ENCODE measurements at regions not wholly inside any gene's neighbourhood (a gene's known extent, or its start where the extent isn't known, plus 50 kb on each side); places are given as distances from the start of the nearest gene placed in this dataset.

DNA sequence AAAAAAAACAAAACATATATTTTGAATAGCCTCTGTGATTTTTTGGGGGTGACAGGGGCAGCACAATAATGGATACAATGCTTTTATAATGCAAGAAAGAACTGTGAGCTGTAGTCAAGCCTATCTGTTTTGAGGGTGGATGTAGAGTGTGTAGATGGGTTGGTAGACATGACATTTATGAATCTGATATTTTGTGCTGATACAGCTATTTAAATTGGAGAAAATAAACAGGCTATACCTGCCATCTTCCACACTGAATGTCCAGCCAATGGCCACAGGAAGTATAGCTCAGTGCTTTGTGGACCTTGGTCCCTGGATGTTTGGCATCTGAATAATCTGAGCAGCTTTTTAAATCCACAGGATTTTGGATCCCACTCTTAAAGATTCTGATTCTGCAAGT lies 175.0 kb downstream of the NEDD1 start:
- ChIA-PET CTCF (no interaction called here), POLR2A (interaction anchor here (0.8 kb wide), 1 partner anchor 37 kb away, joined by 3 read pairs; no protein-coding TSS in a partner anchor)
- no peaks in the 10 kb centered on the region for H3K4me1 Mint-ChIP-seq (ENCODE audit: low read depth)
- peaks cover 6% of the 10 kb centered on the region for H3K27me3 Mint-ChIP-seq
- no peak for DNase-seq
- no peaks in the 10 kb centered on the region for H3K36me3 Mint-ChIP-seq (ENCODE audit: low read depth)
- no peak overlapping the region for H3K27ac Mint-ChIP-seq
- no peaks in the 10 kb centered on the region for H3K9me3 Mint-ChIP-seq
- no peak for ATAC-seq
- H3K4me3 Mint-ChIP-seq, result no peak overlapping the region
- intact Hi-C loops (cut with micrococcal nuclease), result no loop called here
- TF ChIP-seq CTCF (IDR thresholded peaks at IDR 0.05), result no peak

GRCh38 chr12:97093187-97093683 lies 186.2 kb downstream of the NEDD1 start:
- H3K4me3 Mint-ChIP-seq, result no peak overlapping the region
- DNase-seq, result no peak
- ChIA-PET POLR2A (no interaction called here), CTCF (no interaction called here)
- intact Hi-C loops (cut with micrococcal nuclease), result no loop called here
- ATAC-seq, result no peak
- no peaks in the 10 kb centered on the region for H3K36me3 Mint-ChIP-seq (ENCODE audit: low read depth)
- H3K27me3 Mint-ChIP-seq, result peaks cover 1% of the 10 kb centered on the region
- no peak overlapping the region for H3K27ac Mint-ChIP-seq
- no peak for TF ChIP-seq CTCF (IDR thresholded peaks at IDR 0.05)
- H3K4me1 Mint-ChIP-seq (ENCODE audit: low read depth), result no peaks in the 10 kb centered on the region
- H3K9me3 Mint-ChIP-seq, result no peaks in the 10 kb centered on the region

DNA sequence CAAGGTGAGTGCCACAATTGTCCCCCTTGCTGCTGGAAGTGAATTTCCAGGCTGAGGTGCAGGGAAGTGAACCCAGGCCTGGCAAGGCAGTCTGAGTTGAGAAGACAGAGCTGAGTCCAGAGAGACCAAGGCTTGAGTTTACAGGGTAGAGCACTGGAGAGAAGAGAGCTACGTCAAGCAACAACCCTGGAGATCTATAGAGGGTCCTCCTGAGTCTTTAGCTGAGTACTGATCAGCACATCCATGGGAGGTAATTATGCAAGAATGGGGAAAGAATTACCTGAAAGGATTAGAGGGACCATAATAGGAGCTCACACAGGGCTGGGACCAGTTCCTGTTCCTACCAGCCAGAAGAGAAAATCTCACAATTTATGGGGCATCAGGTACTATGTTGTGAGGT lies 190.7 kb downstream of the NEDD1 start:
- H3K27ac Mint-ChIP-seq, result no peak overlapping the region
- no peaks in the 10 kb centered on the region for H3K36me3 Mint-ChIP-seq (ENCODE audit: low read depth)
- peaks cover 5% of the 10 kb centered on the region for H3K9me3 Mint-ChIP-seq
- no peak overlapping the region for H3K4me3 Mint-ChIP-seq
- intact Hi-C loops (cut with micrococcal nuclease), result no loop called here
- no peak for TF ChIP-seq CTCF (IDR thresholded peaks at IDR 0.05)
- H3K4me1 Mint-ChIP-seq (ENCODE audit: low read depth), result no peaks in the 10 kb centered on the region
- DNase-seq (no peak), ATAC-seq (no peak)
- H3K27me3 Mint-ChIP-seq, result no peaks in the 10 kb centered on the region
- POLR2A ChIA-PET, result no interaction called here
- CTCF ChIA-PET, result no interaction called here

DNA sequence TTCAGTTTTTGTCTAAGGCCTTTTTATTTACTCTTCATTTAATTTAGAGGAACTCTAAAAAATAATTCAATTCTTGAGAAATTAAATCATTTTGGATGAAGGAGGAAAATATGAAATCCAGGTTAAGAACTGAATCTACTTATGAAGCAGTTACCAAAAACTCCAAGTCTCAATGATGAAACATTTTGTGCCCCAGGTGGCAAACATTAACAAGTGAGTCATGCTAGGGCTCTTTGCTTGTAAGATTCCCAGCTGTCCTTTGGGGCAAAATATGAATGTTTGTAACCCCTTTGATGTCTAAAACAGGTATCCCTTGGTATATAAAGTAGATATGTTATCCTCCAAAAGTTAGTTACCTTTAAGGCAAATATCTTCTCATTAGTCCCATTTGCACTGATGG lies 202.4 kb downstream of the NEDD1 start:
- TF ChIP-seq CTCF (IDR thresholded peaks at IDR 0.05), result no peak
- CTCF ChIA-PET, result no interaction called here
- Mint-ChIP-seq H3K36me3 (ENCODE audit: low read depth) (no peaks in the 10 kb centered on the region), H3K27ac (no peak overlapping the region), H3K4me3 (no peak overlapping the region), H3K4me1 (ENCODE audit: low read depth) (no peaks in the 10 kb centered on the region), H3K27me3 (peaks cover 2% of the 10 kb centered on the region), H3K9me3 (peaks cover 4% of the 10 kb centered on the region)
- intact Hi-C loops (cut with micrococcal nuclease), result no loop called here
- ATAC-seq, result no peak
- POLR2A ChIA-PET, result no interaction called here
- DNase-seq, result no peak

DNA sequence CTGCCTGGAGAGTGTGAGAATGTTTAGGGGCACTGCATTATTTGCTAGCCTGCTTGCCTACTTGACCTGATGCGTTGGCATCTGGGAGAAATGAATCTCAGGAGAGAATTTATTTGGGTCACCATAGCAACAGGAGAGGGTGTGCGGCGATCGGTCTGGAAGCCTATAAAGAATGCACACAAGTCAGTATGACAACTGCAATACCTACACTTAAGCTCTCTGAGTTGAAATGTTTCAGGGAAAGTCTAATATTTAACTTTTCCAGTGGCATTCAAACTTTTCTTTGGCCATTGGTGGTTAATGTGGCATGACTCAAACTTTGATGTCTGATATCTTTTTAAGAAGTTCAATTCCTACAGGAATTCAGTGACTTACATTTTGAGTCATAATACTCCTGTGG lies 205.1 kb downstream of the NEDD1 start:
- Mint-ChIP-seq H3K4me1 (ENCODE audit: low read depth) (no peaks in the 10 kb centered on the region), H3K36me3 (ENCODE audit: low read depth) (no peaks in the 10 kb centered on the region), H3K27me3 (peaks cover 2% of the 10 kb centered on the region), H3K4me3 (no peak overlapping the region), H3K27ac (no peak overlapping the region), H3K9me3 (no peaks in the 10 kb centered on the region)
- intact Hi-C loops (cut with micrococcal nuclease), result no loop called here
- no peak for ATAC-seq
- TF ChIP-seq CTCF (IDR thresholded peaks at IDR 0.05), result no peak
- no peak for DNase-seq
- POLR2A ChIA-PET, result no interaction called here
- CTCF ChIA-PET, result no interaction called here

Measured in activated CD8-positive, alpha-beta T cell treated with anti-CD3 and anti-CD28 coated beads for 36 hours (primary cell).